Spleen (tissue), 7 donors: ENCODE measurements at regions not wholly inside any gene's neighbourhood (a gene's known extent, or its start where the extent isn't known, plus 50 kb on each side); places are given as distances from the start of the nearest gene placed in this dataset.

Experiments used
- POLR2A ChIP-seq, 3 donors: fragments of 450-650 bp; IDR thresholded peaks; one replicate each; pipeline ENCODE4 v1.5.1; 2017; ENCODE audit warnings: antibody characterized with exemption in 3 of 3, mild to moderate bottlenecking in 1 of 3
- TF ChIP-seq, protein P1 (sequence below), 11 experiments: fragments of 200-600 bp in 7 of 11; fragments of 450-650 bp in 4 of 11; sonication (generic) in 4 of 11; IDR thresholded peaks in 8 of 11; conservative IDR thresholded peaks in 3 of 11; 1 replicate in 7 of 11; 2 replicates in 4 of 11; pipeline versions ENCODE4 v1.4.0 to v1.8.0; 2016 to 2021; ENCODE audit warnings: antibody characterized with exemption in 11 of 11, inconsistent platforms in 4 of 11, mild to moderate bottlenecking in 1 of 11
- donor health status: DM: no; HTN: no; CAD: no; lungs with moderate emphysema.
- donor health status: DM: no; HTN: no; CAD: no.
- donor health status: DM: no; HTN: no; CAD: no.

DNA sequence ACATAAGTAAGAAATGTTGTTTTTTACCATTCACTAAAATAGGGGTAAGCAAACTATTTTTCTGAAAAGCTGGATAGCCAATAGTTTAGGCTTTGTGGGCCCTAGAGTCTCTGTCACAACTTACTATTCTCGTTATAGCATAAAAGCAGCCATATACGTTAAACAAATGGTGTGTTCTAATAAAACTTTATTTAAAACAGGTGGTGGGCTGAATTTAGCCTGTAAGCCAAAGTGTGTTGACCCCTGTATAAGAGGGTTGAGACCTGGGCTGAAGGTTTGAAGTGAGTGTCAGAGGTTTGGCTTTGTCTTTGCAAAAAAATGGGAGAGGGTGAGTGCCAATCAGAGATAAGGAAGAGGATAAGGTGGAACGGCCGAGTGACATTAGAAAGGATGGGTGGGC lies 197.2 kb downstream of the RNF144B start:
- TF ChIP-seq, protein P1, sequence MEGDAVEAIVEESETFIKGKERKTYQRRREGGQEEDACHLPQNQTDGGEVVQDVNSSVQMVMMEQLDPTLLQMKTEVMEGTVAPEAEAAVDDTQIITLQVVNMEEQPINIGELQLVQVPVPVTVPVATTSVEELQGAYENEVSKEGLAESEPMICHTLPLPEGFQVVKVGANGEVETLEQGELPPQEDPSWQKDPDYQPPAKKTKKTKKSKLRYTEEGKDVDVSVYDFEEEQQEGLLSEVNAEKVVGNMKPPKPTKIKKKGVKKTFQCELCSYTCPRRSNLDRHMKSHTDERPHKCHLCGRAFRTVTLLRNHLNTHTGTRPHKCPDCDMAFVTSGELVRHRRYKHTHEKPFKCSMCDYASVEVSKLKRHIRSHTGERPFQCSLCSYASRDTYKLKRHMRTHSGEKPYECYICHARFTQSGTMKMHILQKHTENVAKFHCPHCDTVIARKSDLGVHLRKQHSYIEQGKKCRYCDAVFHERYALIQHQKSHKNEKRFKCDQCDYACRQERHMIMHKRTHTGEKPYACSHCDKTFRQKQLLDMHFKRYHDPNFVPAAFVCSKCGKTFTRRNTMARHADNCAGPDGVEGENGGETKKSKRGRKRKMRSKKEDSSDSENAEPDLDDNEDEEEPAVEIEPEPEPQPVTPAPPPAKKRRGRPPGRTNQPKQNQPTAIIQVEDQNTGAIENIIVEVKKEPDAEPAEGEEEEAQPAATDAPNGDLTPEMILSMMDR (IDR thresholded peaks at IDR 0.05 in 8 of 11, conservative IDR thresholded peaks at IDR 0.05 in 3 of 11), result no peak
- no peak for TF ChIP-seq POLR2A (IDR thresholded peaks at IDR 0.05)
